ENCODE measurements at regions not wholly inside any gene's neighbourhood (a gene's known extent, or its start where the extent isn't known, plus 50 kb on each side); places are given as distances from the start of the nearest gene placed in this dataset.

DNA sequence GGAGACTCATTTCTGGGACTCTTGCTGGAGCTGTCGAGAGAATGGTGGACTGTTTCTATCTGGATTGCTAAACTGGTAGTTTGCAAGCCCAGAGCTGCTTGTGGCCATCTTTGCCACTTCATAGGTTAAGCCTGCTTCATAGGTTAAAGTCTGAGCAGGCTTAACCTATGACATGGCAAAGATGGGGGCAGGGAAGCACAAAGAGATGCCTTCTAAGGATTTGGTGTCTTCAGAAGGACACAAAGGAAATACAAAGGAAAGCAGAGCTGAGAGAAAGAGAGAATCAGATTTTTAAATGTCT lies 78.4 kb upstream of the MAX start:
- no peak for DNase-seq (ENCODE audit: low spot score)
- intact Hi-C loops (cut with DNase I), result no loop called here

DNA sequence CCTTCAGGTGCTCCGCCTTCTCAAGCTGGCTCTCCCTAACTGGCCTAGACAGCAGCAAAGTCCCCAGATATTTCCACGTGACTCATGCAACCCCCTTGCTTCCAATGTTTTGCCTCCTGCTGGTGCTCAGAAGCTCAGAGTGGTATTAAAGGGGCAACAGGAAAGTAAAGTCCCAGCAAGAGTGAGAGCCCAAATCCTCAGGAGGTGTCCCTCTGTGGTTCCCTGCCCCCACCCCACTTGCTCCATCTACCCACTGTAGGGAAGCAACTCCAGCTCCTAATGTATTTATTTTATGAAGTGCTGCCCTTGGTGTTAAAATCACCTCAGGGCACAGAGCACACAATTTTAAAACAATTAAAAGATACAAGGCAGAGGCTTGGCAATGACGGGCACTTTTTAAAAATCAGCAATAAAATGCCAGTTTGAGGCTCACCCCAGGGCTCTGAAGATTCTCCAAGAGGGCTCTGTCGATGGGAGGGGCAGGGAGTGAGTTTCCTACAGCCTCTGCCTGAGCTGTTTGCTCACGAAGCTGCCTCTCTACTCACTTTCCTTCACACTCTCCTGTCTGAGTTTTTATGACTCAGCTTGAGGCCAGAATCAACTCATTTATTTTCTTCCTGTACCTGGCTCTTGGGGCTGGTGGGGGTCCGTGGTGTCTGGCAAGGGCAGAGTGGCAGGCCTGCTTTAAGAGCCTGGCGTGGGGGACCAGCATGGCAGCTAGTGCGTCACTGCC lies 81.9 kb upstream of the MAX start:
- no peak for DNase-seq (ENCODE audit: low spot score)
- intact Hi-C loops (cut with DNase I), result no loop called here

DNA sequence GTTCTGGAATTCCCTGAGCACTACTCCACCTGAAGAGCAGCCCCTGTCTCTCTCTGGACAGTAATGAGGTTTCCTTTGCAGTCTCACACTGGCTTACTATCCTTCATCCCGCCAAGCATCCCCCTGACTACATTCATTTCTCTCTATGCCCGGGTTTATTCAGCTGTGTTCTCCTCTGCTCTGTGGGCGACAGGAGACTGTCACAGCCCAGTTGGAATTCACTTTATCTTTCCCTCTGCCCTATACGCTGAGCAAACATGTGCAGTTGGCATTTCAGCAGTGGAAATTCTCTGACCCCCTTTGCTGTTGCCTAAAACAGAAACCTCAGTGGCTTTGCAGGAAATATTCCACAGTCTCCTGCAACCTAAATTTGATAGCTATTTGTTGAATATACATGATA lies 83.5 kb upstream of the MAX start:
- intact Hi-C loops (cut with DNase I), result no loop called here
- no peak for DNase-seq (ENCODE audit: low spot score)

DNA sequence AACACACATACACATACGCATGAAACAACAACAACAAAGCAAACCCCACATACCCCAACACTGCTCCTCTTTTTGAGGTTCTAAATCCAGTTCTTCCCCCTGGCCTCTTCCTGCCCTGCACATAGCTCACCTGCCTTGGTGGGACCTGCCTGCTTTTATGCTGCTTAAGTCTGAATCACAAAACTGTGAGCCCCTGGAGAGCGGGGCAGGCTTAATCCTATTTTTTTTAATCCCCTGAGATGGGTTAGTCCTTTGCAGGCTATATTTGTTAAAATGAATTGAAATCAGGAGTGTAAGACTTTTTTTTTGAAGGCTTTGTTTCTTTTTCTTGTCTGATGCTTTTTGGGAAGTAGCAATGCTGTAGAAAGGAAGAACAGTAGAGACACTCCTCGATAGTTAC lies 84.6 kb upstream of the MAX start:
- intact Hi-C loops (cut with DNase I), result no loop called here
- no peak for DNase-seq (ENCODE audit: low spot score)

DNA sequence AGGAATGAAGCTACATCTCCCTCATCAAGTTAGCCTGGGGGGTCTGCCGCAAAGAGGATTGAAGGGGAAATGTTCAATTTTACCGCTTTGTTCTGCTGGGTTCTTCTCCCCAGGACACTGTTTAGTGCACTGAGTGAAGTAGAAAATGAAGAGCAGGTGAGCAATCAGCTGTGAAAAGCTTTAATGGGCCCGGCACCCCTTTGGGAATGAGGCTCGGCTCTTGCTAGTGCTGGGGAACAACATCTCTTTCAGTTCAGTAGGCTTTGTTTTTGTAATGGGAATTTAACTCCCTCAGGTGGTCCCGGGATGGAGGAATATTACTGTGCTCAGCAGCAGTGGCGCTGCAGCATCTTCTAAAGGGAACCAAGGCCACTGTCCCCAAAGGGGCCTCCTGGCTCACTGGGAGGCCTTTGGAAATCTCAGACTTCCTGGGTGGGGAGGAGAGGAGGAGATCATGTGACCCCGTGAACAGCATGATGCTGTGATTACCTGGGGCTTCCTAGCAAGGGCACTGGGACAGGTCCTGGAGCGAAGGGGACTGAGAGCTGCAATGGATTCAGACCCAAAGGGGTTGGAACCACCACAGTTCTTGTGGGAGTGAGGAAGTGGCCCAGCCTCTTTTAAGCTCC lies 85.2 kb upstream of the MAX start:
- DNase-seq (ENCODE audit: low spot score), result no peak
- intact Hi-C loops (cut with DNase I), result no loop called here

GRCh38 chr14:65190312-65190711 lies 88.0 kb upstream of the MAX start:
- DNase-seq (ENCODE audit: low spot score), result no peak
- intact Hi-C loops (cut with DNase I), result no loop called here

- intact Hi-C loops (cut with DNase I), result no loop called here
These were observed 89.4 kb upstream of the MAX start for GRCh38 chr14:65191716-65192115.

DNA sequence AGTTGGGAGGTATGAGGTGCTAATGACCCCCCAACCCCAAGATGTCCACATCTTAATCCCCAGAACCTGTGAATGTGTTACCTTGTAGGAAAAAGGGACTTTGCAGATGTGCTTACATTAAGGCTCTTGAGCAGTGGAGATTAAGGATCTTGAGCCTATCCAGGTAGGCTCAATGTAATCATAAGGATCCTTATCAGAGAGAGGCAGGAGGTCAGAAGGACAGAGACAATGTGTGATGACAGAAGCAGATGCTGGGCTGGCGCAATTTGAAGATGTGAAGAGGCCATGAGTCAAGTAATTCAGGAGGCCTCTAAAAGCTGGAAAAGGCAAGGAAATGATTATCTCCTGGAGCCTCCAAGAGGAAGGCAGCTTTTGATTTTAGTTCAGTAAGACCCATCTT lies 90.4 kb upstream of the MAX start:
- no peak for DNase-seq (ENCODE audit: low spot score)
- intact Hi-C loops (cut with DNase I), result no loop called here

More at GRCh38 chr14:65191716-65192115, 89.4 kb upstream of the MAX start:
- DNase-seq (ENCODE audit: low spot score), result no peak

DNA sequence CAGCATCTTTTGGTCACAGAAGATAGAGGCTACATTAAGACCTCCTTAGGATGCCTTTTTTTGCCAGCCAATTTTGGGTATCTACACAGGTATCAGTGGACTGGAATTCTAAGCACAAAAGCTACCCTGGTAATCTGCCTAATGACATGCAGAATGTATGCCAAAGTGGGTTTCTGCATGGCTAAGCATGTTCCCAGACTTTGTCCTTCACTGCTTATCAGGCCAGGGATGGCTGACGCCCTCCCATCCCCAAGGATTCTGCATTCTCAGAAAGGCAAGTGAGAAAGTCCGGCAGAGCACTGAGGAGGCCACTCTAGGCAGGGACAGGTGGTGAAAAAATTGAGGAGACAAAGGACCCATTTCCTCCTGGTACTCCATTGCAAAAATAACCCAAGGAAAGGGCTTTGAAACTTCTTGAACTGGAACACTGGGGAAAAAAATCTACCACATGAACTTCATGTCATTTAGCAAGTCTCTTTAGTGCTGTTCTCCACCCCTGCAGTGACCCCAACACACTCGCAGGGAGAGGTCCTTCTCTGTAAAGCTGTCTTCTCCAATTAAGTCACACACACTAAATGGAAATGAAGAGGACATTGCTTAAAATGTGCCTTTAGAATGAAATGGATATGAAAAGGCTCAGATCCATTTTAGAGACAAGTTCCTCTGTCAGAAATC lies 91.7 kb upstream of the MAX start:
- no peak for DNase-seq (ENCODE audit: low spot score)

DNA sequence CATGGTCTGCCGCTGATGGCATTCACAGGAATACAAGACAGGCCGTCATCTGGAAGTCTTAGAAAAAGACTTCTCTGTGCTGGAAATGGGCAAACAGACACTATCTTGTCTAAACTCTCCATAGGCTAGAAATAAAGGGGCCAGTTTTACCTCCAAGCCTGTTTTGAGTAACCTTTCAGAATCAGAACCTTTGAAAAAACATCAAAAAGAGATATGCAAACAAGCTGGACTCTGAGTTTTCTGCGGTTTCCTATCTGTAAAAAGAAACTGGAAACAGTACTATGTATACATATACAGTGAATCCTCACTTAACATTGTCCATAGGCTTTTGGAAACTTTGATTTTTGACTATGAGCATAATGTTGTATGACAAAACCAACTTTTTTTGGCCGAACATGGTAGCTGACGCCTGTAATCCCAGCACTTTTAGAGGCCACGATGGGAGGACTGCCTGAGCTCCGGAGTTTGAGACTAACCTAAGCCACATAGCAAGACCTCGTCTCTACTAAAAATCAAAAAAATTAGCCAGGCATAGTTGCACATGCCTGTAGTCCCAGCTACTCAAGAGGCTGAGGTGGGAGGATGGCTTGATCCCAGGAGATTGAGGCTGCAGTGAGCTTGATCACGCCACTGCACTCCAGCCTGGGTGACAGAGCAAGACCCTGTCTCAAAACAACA lies 92.9 kb upstream of the MAX start:
- no peak for DNase-seq (ENCODE audit: low spot score)
- intact Hi-C loops (cut with DNase I), result no loop called here

More for the DNA sequence above, 91.7 kb upstream of the MAX start:
- intact Hi-C loops (cut with DNase I), result no loop called here

DNA sequence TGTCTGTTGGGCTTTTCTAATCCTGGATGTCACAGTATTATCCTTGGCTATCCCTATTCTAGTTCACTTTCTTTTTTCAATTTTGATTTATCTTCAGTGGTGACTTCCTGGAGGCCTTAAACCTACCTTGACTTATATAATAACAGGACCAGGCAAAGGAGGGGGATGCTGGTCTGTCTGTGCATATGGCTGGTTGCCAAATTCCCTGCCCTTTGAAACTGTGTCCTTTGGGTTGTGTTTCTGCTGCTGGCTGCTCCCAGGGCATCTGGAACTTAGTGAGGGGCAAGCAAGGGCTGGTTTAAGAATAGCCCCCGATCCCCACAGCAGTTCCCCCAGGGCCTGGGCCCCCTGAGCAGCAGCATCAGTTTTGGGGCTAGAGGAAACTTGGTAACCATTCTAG lies 96.0 kb upstream of the MAX start:
- intact Hi-C loops (cut with DNase I), result no loop called here
- no peak for DNase-seq (ENCODE audit: low spot score)

DNA sequence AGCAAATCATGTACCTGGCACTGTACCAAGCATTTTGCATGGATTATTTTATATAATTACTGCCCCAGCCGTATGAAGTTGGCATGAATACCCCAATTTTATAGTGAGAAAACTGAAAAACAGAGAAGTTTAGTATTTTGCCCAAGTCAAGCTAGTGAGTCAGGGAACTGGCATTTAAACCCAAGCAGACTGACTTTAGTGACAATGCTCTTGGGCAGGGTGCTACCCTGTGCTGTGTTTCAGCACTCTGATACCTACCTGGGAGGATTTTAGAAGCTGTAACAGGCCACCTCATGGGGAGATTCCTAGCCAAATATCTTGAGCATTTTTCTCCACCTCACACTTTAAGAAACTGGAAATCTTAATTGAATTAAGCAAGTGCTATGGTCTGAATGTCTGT lies 98.1 kb upstream of the MAX start:
- DNase-seq (ENCODE audit: low spot score), result no peak
- intact Hi-C loops (cut with DNase I), result no loop called here

DNA sequence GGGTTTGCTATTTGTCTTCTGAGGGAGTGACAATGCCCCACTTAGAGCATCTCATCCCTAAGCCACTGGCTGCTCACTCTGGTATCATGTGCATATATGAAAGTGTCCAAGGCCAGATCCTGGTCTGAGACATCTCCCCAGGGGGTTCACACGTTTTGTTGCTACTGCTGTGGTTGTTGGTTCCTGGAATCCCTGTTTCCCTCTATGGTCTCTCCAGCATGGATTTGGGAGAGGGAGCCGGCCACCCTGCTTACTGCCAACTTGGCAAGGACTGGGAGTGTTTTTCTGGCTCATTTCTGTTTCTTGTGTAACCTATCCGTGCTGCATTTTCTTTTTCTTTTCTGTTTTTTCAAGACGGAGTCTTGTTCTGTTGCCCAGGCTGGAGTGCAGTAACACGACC lies 101.3 kb upstream of the MAX start:
- no peak for DNase-seq (ENCODE audit: low spot score)
- intact Hi-C loops (cut with DNase I), result no loop called here

GRCh38 chr14:65204056-65204455 lies 101.7 kb upstream of the MAX start:
- intact Hi-C loops (cut with DNase I), result no loop called here
- DNase-seq (ENCODE audit: low spot score), result no peak

DNA sequence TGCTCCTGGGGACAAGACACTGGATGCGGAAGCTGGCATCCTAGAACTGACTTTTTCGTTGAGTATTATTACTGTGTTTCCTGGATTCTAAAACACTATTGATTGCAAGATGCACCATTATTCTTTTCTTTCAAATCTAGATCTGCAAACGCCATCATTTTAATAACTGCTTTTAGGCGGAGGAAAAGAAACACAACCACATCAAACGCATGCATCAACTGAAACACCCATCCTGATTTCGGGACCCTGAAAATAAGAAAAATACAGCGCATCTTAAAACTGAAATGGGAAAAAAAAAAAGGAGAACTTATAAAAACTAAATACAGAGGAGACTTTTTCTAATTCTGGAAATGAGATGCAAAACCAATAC lies 103.7 kb upstream of the MAX start:
- intact Hi-C loops (cut with DNase I), result no loop called here
- DNase-seq (ENCODE audit: low spot score), result no peak

DNA sequence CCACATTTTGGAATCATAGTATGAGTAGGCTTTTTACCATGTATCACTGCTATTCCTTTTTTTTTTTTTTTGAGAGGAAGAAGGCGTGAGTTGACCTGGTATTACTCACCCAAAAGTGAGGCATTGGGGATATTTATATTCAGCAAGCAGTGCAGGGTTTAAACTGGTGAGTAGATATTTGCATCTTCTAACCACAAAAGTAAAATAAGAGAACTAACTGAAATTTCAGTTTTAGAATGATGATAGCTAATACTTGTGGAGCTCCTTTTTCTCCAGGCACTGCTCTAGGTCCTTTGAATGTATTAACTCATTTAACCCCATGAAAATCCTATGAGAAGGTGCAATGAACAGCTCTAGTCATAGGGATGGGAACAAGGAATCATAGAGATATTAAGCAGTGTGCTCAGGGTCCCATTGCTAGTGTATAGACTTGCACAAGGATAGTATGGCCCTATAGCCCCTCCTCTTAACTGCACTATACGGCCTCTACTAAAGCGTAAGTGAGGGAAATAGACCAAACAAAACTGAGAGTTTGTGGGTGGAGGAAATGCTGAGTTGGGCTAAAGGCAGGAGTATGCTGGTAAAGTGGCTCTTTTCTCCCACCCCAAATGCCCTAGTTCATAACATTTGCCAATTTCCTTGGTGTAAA lies 104.3 kb upstream of the MAX start:
- no peak for DNase-seq (ENCODE audit: low spot score)
- intact Hi-C loops (cut with DNase I), result no loop called here

DNA sequence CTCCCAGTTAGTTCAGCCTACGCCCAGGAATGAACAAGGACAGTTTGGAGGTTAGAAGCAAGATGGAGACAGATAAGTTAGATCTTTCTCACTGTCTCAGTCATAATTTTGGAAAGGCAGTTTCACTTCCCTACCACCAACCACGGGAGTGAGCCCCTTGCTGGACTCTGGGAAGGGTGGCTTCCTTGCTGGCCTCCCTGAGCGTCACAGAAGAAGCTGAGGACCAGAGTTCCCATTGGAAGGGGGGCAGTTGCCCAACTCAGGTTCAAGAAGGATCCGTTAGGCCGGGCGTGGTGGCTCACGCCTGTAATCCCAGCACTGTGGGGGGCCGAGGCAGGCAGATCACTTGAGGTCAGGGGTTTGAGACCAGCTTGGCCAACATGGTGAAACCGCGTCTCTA lies 106.2 kb upstream of the MAX start:
- intact Hi-C loops (cut with DNase I), result no loop called here
- DNase-seq (ENCODE audit: low spot score), result no peak

- no peak for DNase-seq (ENCODE audit: low spot score)
- intact Hi-C loops (cut with DNase I), result no loop called here
These were observed 108.0 kb upstream of the MAX start for GRCh38 chr14:65210118-65210821.

- intact Hi-C loops (cut with DNase I), result no loop called here
- DNase-seq (ENCODE audit: low spot score), result no peak
These were observed 108.5 kb upstream of the MAX start for GRCh38 chr14:65210822-65211182.

Measured in posterior vena cava (tissue), 2 donors.